ENCODE measurements at regions not wholly inside any gene's neighbourhood (a gene's known extent, or its start where the extent isn't known, plus 50 kb on each side); places are given as distances from the start of the nearest gene placed in this dataset.

DNA sequence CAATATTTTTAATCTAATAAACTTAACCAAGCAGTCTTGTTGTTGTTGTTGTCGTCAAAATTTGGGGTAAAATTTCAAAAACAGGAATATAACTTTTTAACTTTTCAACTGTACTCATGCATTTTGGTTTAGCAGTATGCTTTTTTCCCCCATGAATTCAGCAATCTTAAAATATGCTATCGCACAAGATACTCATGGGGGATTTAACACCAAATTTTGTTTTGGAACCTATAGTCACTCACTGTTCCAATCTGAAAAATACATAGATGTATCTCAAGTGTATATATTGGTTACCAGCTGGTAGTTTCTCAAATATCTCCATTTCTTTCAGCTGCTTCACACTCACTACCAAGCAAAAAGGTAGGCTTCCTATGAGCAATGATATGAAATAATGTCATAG, 91.4 kb upstream of the PIK3CG start:
- no peak overlapping the region for H2BK5ac ChIP-seq (ENCODE audit: low read depth, low read length, poor library complexity)
- peaks cover 8 to 21% of the 10 kb centered on the region in 2 experiments for H3K4me1 ChIP-seq (ENCODE audit: control insufficient read depth in 1 of 2, insufficient read depth in 2 of 2, low read length in 2 of 2)
- no peaks in the 10 kb centered on the region for H3K9me3 ChIP-seq (ENCODE audit: insufficient read depth, low read depth, low read length)
- no peaks in the 10 kb centered on the region for H3K27me3 ChIP-seq (ENCODE audit: insufficient read depth, low read length)
- H3K18ac ChIP-seq (ENCODE audit: low read length), result no peak overlapping the region
- no peak overlapping the region for H3K4me2 ChIP-seq (ENCODE audit: low read length)
- H3K36me3 ChIP-seq (ENCODE audit: control insufficient read depth in 1 of 2, insufficient read depth in 2 of 2, low read length in 2 of 2), result no peaks in the 10 kb centered on the region
- no peaks in the 10 kb centered on the region for H3K79me2 ChIP-seq (ENCODE audit: control insufficient read depth, insufficient read depth, low read length, poor library complexity)
- H4K91ac ChIP-seq (ENCODE audit: low read depth, low read length), result no peak overlapping the region
- H3K79me1 ChIP-seq (ENCODE audit: low read length), result peaks cover 14% of the 10 kb centered on the region
- no peak overlapping the region for H2AFZ ChIP-seq (ENCODE audit: insufficient read depth, low read length, poor library complexity)
- DNase-seq, result no peak
- no CpG with 5 or more reads among the region's 2 CpGs for WGBS (ENCODE audit: extremely low coverage, insufficient coverage, insufficient read length)
- H3K9ac ChIP-seq (ENCODE audit: low read length), result no peak overlapping the region
- no peak overlapping the region for H3K27ac ChIP-seq (ENCODE audit: low read depth, low read length)
- no peak overlapping the region for H4K8ac ChIP-seq (ENCODE audit: low read depth, low read length)
- H2BK120ac ChIP-seq (ENCODE audit: insufficient read depth, low read length, poor library complexity), result no peak overlapping the region
- no peak overlapping the region for H4K12ac ChIP-seq (ENCODE audit: low read depth, low read length)
- no peak overlapping the region for H2BK12ac ChIP-seq (ENCODE audit: low read length)
- no peak overlapping the region for H3K23ac ChIP-seq (ENCODE audit: low read length)
- H3K4ac ChIP-seq (ENCODE audit: low read depth, low read length), result no peak overlapping the region
- no peak overlapping the region for H3K4me3 ChIP-seq (ENCODE audit: low read depth, low read length)
- no peak overlapping the region for H3K14ac ChIP-seq (ENCODE audit: low read length)
- H2AK5ac ChIP-seq (ENCODE audit: low read length), result no peak overlapping the region

DNA sequence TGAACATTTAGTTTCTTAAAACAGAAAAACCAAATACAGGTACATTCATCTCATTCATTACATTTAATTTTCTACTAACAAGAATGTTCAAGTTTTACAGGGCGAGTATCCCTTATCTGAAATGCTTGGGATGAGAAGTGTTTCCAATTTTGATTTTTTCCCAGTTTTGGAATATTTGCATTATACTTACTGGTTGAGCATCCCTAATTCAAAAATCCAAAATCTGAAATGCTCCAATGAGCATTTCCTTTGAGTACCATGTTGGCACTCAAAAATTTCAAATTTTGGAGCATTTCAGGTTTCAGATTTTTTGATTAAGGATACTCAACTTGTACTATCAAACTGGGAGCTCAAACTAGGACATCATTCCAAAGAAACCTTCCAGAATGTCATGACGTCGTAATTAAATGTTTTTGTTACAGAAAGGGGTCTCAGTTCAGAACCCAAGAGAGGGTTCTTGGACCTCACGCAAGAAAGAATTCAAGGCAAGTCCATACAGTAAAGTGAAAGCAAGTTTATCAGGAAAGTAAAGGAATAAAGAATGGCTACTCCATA, 90.8 kb upstream of the PIK3CG start:
- no CpG with 5 or more reads among the region's 4 CpGs for WGBS (ENCODE audit: extremely low coverage, insufficient coverage, insufficient read length)
- peaks cover 8 to 21% of the 10 kb centered on the region in 2 experiments for H3K4me1 ChIP-seq (ENCODE audit: control insufficient read depth in 1 of 2, insufficient read depth in 2 of 2, low read length in 2 of 2)

GRCh38 chr7:106774768-106775551, 90.1 kb upstream of the PIK3CG start:
- no CpG with 5 or more reads among the region's 12 CpGs for WGBS (ENCODE audit: extremely low coverage, insufficient coverage, insufficient read length)
- Histone ChIP-seq H3K4ac (ENCODE audit: low read depth, low read length) (no peak overlapping the region), H4K91ac (ENCODE audit: low read depth, low read length) (peak overlapping the region; percentile 74), H2BK12ac (ENCODE audit: low read length) (peak overlapping the region; percentile 86), H3K4me3 (ENCODE audit: low read depth, low read length) (no peak overlapping the region), H2AK5ac (ENCODE audit: low read length) (peak overlapping the region; percentile 81), H4K12ac (ENCODE audit: low read depth, low read length) (no peak overlapping the region), H3K4me2 (ENCODE audit: low read length) (no peak overlapping the region), H3K79me2 (ENCODE audit: control insufficient read depth, insufficient read depth, low read length, poor library complexity) (no peaks in the 10 kb centered on the region), H3K79me1 (ENCODE audit: low read length) (peaks cover 11% of the 10 kb centered on the region), H3K9ac (ENCODE audit: low read length) (no peak overlapping the region), H2BK5ac (ENCODE audit: low read depth, low read length, poor library complexity) (peak overlapping the region; percentile 69), H4K8ac (ENCODE audit: low read depth, low read length) (peak overlapping the region; percentile 58), H3K36me3 (ENCODE audit: control insufficient read depth in 1 of 2, insufficient read depth in 2 of 2, low read length in 2 of 2) (no peaks in the 10 kb centered on the region), H3K4me1 (ENCODE audit: control insufficient read depth in 1 of 2, insufficient read depth in 2 of 2, low read length in 2 of 2) (peaks cover 5 to 18% of the 10 kb centered on the region in 2 experiments), H3K23ac (ENCODE audit: low read length) (no peak overlapping the region), H2AFZ (ENCODE audit: insufficient read depth, low read length, poor library complexity) (no peak overlapping the region), H3K27ac (ENCODE audit: low read depth, low read length) (peak overlapping the region; percentile 72), H3K9me3 (ENCODE audit: insufficient read depth, low read depth, low read length) (no peaks in the 10 kb centered on the region), H2BK120ac (ENCODE audit: insufficient read depth, low read length, poor library complexity) (peak overlapping the region; percentile 79), H3K27me3 (ENCODE audit: insufficient read depth, low read length) (no peaks in the 10 kb centered on the region), H3K14ac (ENCODE audit: low read length) (peak overlapping the region; percentile 84), H3K18ac (ENCODE audit: low read length) (peak overlapping the region; percentile 69)
- peak; percentile 83 for DNase-seq

More for the DNA sequence above, 90.8 kb upstream of the PIK3CG start:
- H3K23ac ChIP-seq (ENCODE audit: low read length), result no peak overlapping the region
- peaks cover 14% of the 10 kb centered on the region for H3K79me1 ChIP-seq (ENCODE audit: low read length)
- no peak overlapping the region for H3K18ac ChIP-seq (ENCODE audit: low read length)
- no peak overlapping the region for H4K8ac ChIP-seq (ENCODE audit: low read depth, low read length)
- peak overlapping the region; percentile 86 for H2BK12ac ChIP-seq (ENCODE audit: low read length)
- H2BK120ac ChIP-seq (ENCODE audit: insufficient read depth, low read length, poor library complexity), result peak overlapping the region; percentile 79
- H2BK5ac ChIP-seq (ENCODE audit: low read depth, low read length, poor library complexity), result peak overlapping the region; percentile 69
- H3K4me3 ChIP-seq (ENCODE audit: low read depth, low read length), result no peak overlapping the region
- H3K27ac ChIP-seq (ENCODE audit: low read depth, low read length), result peak overlapping the region; percentile 33
- H3K4me2 ChIP-seq (ENCODE audit: low read length), result no peak overlapping the region
- no peak for DNase-seq
- no peaks in the 10 kb centered on the region for H3K9me3 ChIP-seq (ENCODE audit: insufficient read depth, low read depth, low read length)
- no peak overlapping the region for H2AK5ac ChIP-seq (ENCODE audit: low read length)
- no peaks in the 10 kb centered on the region for H3K36me3 ChIP-seq (ENCODE audit: control insufficient read depth in 1 of 2, insufficient read depth in 2 of 2, low read length in 2 of 2)
- H3K9ac ChIP-seq (ENCODE audit: low read length), result no peak overlapping the region
- no peak overlapping the region for H3K14ac ChIP-seq (ENCODE audit: low read length)
- H2AFZ ChIP-seq (ENCODE audit: insufficient read depth, low read length, poor library complexity), result no peak overlapping the region
- H4K12ac ChIP-seq (ENCODE audit: low read depth, low read length), result no peak overlapping the region
- H3K4ac ChIP-seq (ENCODE audit: low read depth, low read length), result no peak overlapping the region
- no peaks in the 10 kb centered on the region for H3K79me2 ChIP-seq (ENCODE audit: control insufficient read depth, insufficient read depth, low read length, poor library complexity)
- no peaks in the 10 kb centered on the region for H3K27me3 ChIP-seq (ENCODE audit: insufficient read depth, low read length)
- H4K91ac ChIP-seq (ENCODE audit: low read depth, low read length), result no peak overlapping the region

DNA sequence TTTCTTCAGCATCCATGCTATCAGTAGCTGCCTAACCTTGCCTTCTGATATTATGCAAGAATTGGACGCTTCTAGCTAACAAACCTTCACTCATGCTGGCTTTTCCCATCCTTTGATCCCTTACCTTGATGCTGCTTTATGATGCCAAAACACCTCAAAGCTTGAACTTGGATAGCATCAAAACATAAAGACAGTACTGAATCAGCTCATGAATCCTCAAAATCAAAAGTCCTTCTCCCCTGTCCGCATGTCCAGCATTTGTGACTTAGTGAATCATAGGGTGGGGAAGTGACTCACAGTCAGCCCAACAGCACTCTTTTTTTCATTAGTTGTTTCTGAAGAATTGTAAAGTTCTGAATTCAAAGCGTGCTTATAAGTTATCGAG, 89.5 kb upstream of the PIK3CG start:
- H2AFZ ChIP-seq (ENCODE audit: insufficient read depth, low read length, poor library complexity), result no peak overlapping the region
- H3K18ac ChIP-seq (ENCODE audit: low read length), result no peak overlapping the region
- no peaks in the 10 kb centered on the region for H3K27me3 ChIP-seq (ENCODE audit: insufficient read depth, low read length)
- H4K8ac ChIP-seq (ENCODE audit: low read depth, low read length), result peak overlapping the region; percentile 9
- H3K4ac ChIP-seq (ENCODE audit: low read depth, low read length), result no peak overlapping the region
- no peaks in the 10 kb centered on the region for H3K36me3 ChIP-seq (ENCODE audit: control insufficient read depth in 1 of 2, insufficient read depth in 2 of 2, low read length in 2 of 2)
- H2BK120ac ChIP-seq (ENCODE audit: insufficient read depth, low read length, poor library complexity), result no peak overlapping the region
- H2AK5ac ChIP-seq (ENCODE audit: low read length), result no peak overlapping the region
- WGBS (ENCODE audit: extremely low coverage, insufficient coverage, insufficient read length), result no CpG with 5 or more reads among the region's 4 CpGs
- DNase-seq, result peak; percentile 60 to 80
- no peak overlapping the region for H3K4me2 ChIP-seq (ENCODE audit: low read length)
- H3K9me3 ChIP-seq (ENCODE audit: insufficient read depth, low read depth, low read length), result no peaks in the 10 kb centered on the region
- H3K79me2 ChIP-seq (ENCODE audit: control insufficient read depth, insufficient read depth, low read length, poor library complexity), result no peaks in the 10 kb centered on the region
- H4K12ac ChIP-seq (ENCODE audit: low read depth, low read length), result no peak overlapping the region
- peak overlapping the region; percentile 39 for H2BK12ac ChIP-seq (ENCODE audit: low read length)
- H3K23ac ChIP-seq (ENCODE audit: low read length), result no peak overlapping the region
- peak overlapping the region; percentile 72 for H3K27ac ChIP-seq (ENCODE audit: low read depth, low read length)
- H3K4me1 ChIP-seq (ENCODE audit: control insufficient read depth in 1 of 2, insufficient read depth in 2 of 2, low read length in 2 of 2), result peaks cover 2 to 14% of the 10 kb centered on the region in 2 experiments
- no peak overlapping the region for H2BK5ac ChIP-seq (ENCODE audit: low read depth, low read length, poor library complexity)
- H3K79me1 ChIP-seq (ENCODE audit: low read length), result peaks cover 11% of the 10 kb centered on the region
- H3K14ac ChIP-seq (ENCODE audit: low read length), result no peak overlapping the region
- H3K9ac ChIP-seq (ENCODE audit: low read length), result no peak overlapping the region
- H4K91ac ChIP-seq (ENCODE audit: low read depth, low read length), result no peak overlapping the region
- H3K4me3 ChIP-seq (ENCODE audit: low read depth, low read length), result no peak overlapping the region
